ENCODE measurements at regions not wholly inside any gene's neighbourhood (a gene's known extent, or its start where the extent isn't known, plus 50 kb on each side); places are given as distances from the start of the nearest gene placed in this dataset.

DNA sequence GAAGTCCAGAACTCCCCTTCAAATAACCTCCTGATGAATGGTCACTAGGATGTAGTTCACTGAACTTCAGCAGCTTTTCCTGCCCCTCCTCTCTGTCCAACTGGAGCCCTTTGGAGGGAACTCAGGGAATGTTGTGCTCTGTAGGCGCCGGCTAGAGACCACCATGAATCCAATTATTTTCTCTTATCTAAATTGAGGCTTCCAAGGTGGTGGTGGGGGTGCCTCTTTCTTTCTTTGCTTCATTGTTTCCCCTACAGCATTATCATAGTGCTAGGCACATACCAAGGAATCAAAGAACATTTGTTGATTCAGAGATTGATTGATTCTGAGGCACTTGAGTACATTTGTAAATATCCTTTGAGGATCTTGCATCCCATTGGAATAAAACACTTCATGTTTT is 426.6 kb upstream of the PLXNA2 start:
- Histone ChIP-seq H3K27me3 (replicated peaks; ENCODE audit: control insufficient read depth, insufficient read depth, low read length) (no peaks in the 10 kb centered on the region), H3K36me3 (ENCODE audit: control insufficient read depth, insufficient read depth, low read length) (no peaks in the 10 kb centered on the region), H3K4me3 (ENCODE audit: low read depth, low read length) (no peak overlapping the region), H3K4me1 (no peaks in the 10 kb centered on the region), H3K9me3 (no peaks in the 10 kb centered on the region)
- Mint-ChIP-seq H3K4me1 (ENCODE audit: low read depth, unreplicated experiment) (no peaks in the 10 kb centered on the region), H3K27me3 (ENCODE audit: insufficient read depth, unreplicated experiment) (peaks cover 22% of the 10 kb centered on the region), H3K4me3 (ENCODE audit: unreplicated experiment) (no peak overlapping the region), H3K27ac (ENCODE audit: unreplicated experiment) (no peak overlapping the region), H3K9me3 (ENCODE audit: unreplicated experiment) (no peaks in the 10 kb centered on the region), H3K36me3 (ENCODE audit: insufficient read depth, unreplicated experiment) (no peaks in the 10 kb centered on the region)
- no peak for TF ChIP-seq CTCF (IDR thresholded peaks at IDR 0.05; ENCODE audit: insufficient read depth in 1 of 2, low read depth in 1 of 2, low read length in 1 of 2, severe bottlenecking in 1 of 2, unreplicated experiment in 1 of 2)
- intact Hi-C loops (cut with micrococcal nuclease; ENCODE audit: unreplicated experiment) = no loop called here
- BruUV-seq (replicated peaks) = no TSS peak
- ChIA-PET POLR2A (no interaction called here), CTCF (no interaction called here)
- no peak for DNase-seq

DNA sequence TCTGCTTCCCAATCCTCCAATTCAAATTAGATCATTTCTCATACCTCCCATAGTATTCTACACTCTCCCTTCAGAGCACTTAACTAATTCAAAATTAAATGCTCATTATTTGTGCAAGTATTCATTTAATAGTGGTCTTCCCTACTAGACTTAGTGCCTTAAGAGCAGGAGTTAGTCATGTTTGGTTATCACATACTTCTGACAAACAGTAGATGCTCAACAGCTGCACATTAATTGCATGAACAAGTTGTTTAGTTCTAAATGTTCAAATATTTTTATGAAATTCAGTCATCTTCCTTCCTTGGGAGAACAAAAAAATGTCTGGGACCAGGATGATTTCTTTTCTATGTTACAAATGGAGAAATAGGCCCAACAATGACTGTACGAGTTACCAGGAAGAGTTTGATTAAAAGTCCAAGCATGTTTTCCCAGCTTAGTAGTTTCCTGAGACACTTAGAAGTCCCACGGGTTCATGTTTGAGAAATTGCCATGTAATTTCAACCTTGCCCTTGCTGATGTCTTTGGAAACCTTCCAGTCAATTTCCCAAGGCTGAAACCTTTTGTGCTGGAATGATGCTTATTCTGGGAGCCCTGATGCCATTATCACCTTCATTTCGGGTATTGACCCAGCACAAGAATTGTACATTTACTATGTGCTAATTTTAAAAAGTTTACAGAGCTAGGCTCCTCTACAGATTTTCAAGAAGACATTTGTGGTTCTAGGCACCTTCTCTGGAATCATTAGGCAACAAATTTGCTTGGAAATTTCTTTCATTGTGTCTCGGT is 437.9 kb upstream of the PLXNA2 start:
- Mint-ChIP-seq H3K9me3 (ENCODE audit: unreplicated experiment) (no peaks in the 10 kb centered on the region), H3K36me3 (ENCODE audit: insufficient read depth, unreplicated experiment) (no peaks in the 10 kb centered on the region), H3K4me1 (ENCODE audit: low read depth, unreplicated experiment) (no peaks in the 10 kb centered on the region), H3K27me3 (ENCODE audit: insufficient read depth, unreplicated experiment) (peaks cover 12% of the 10 kb centered on the region), H3K27ac (ENCODE audit: unreplicated experiment) (no peak overlapping the region), H3K4me3 (ENCODE audit: unreplicated experiment) (no peak overlapping the region)
- ChIA-PET POLR2A (no interaction called here), CTCF (no interaction called here)
- Histone ChIP-seq H3K4me3 (ENCODE audit: low read depth, low read length) (no peak overlapping the region), H3K36me3 (ENCODE audit: control insufficient read depth, insufficient read depth, low read length) (no peaks in the 10 kb centered on the region), H3K4me1 (no peaks in the 10 kb centered on the region), H3K27me3 (replicated peaks; ENCODE audit: control insufficient read depth, insufficient read depth, low read length) (no peaks in the 10 kb centered on the region), H3K9me3 (no peaks in the 10 kb centered on the region)
- no peak for TF ChIP-seq CTCF (IDR thresholded peaks at IDR 0.05; ENCODE audit: insufficient read depth in 1 of 2, low read depth in 1 of 2, low read length in 1 of 2, severe bottlenecking in 1 of 2, unreplicated experiment in 1 of 2)
- DNase-seq = no peak
- intact Hi-C loops (cut with micrococcal nuclease; ENCODE audit: unreplicated experiment) = no loop called here
- BruUV-seq (replicated peaks) = no TSS peak

- Histone ChIP-seq H3K4me3 (ENCODE audit: low read depth, low read length) (no peak overlapping the region), H3K4me1 (no peaks in the 10 kb centered on the region), H3K9me3 (no peaks in the 10 kb centered on the region), H3K27me3 (replicated peaks; ENCODE audit: control insufficient read depth, insufficient read depth, low read length) (no peaks in the 10 kb centered on the region), H3K36me3 (ENCODE audit: control insufficient read depth, insufficient read depth, low read length) (no peaks in the 10 kb centered on the region)
- Mint-ChIP-seq H3K4me3 (ENCODE audit: unreplicated experiment) (no peak overlapping the region), H3K4me1 (ENCODE audit: low read depth, unreplicated experiment) (no peaks in the 10 kb centered on the region), H3K9me3 (ENCODE audit: unreplicated experiment) (peaks cover under 1% of the 10 kb centered on the region), H3K27ac (ENCODE audit: unreplicated experiment) (no peak overlapping the region), H3K36me3 (ENCODE audit: insufficient read depth, unreplicated experiment) (no peaks in the 10 kb centered on the region), H3K27me3 (ENCODE audit: insufficient read depth, unreplicated experiment) (peaks cover 12% of the 10 kb centered on the region)
- ChIA-PET CTCF (no interaction called here), POLR2A (no interaction called here)
- no TSS peak for BruUV-seq (replicated peaks)
- no peak for TF ChIP-seq CTCF (IDR thresholded peaks at IDR 0.05; ENCODE audit: insufficient read depth in 1 of 2, low read depth in 1 of 2, low read length in 1 of 2, severe bottlenecking in 1 of 2, unreplicated experiment in 1 of 2)
- DNase-seq = no peak
- intact Hi-C loops (cut with micrococcal nuclease; ENCODE audit: unreplicated experiment) = no loop called here
These were observed 438.5 kb upstream of the PLXNA2 start for GRCh38 chr1:208682664-208683013.

All from Caco-2 (cell line).